GM12878 (cell line): ENCODE measurements at regions not wholly inside any gene's neighbourhood (a gene's known extent, or its start where the extent isn't known, plus 50 kb on each side); places are given as distances from the start of the nearest gene placed in this dataset.

ENCODE experiments used
- ATAC-seq: fragments of 200-7000 bp; cut with Tn5 transposase; 3 replicates; pipeline ENCODE4 v1.9.1; 2020; ENCODE audit warnings: mild to moderate bottlenecking, moderate library complexity
- BruUV-seq: library from RNA; stranded (reverse); fragments of 400-500 nt; replicated peaks from 2 replicates; lab custom pipeline; 2021; lab: Mats Ljungman, UMichigan
- CTCF ChIA-PET: fragments of 300-600 bp; sonication (Branson Sonifier 250); formaldehyde crosslinking; extraction: SDS; loops from one replicate; lab custom pipeline; 2021; ENCODE audit warnings: inconsistent platforms; lab: Yijun Ruan, JAX
- POLR2A ChIA-PET: fragments of 350-600 bp; formaldehyde crosslinking; extraction: SDS; loops from one replicate; lab custom pipeline; 2021; ENCODE audit warnings: inconsistent platforms; lab: Charles Lee
- RAD21 ChIA-PET: fragments of 300-600 bp; sonication (Branson Sonifier 250); formaldehyde crosslinking; loops from one replicate; lab custom pipeline; 2023; ENCODE audit warnings: antibody characterized with exemption; ENCODE audit not compliant: unreplicated experiment; lab: Charles Lee
- SMC1A ChIA-PET: fragments of 300-600 bp; sonication (Branson Sonifier 250); formaldehyde crosslinking; loops from one replicate; lab custom pipeline; 2023; ENCODE audit not compliant: unreplicated experiment, uncharacterized antibody; lab: Charles Lee
- DNase-seq: peaks from one replicate; pipeline ENCODE4 v3.0.0-alpha.2; 2011; ENCODE audit warnings: low read depth, low spot score
- FAIRE-seq: peaks from 3 replicates; lab custom pipeline; 2011; peaks lifted over from hg19 to GRCh38; lab: Jason Lieb, UNC
- H2AFZ ChIP-seq: 2 replicates; pipeline ENCODE4 v1.6.0; 2011; ENCODE audit warnings: low read depth, low read length, control low read depth; ENCODE audit not compliant: control insufficient read depth
- H3K27ac ChIP-seq: 2 replicates; pipeline ENCODE4 v1.5.1; 2011; ENCODE audit warnings: control low read depth; ENCODE audit not compliant: control insufficient read depth, insufficient read depth
- H3K27me3 ChIP-seq, 2 experiments: replicated peaks in 1 of 2; 2 replicates each; pipeline versions ENCODE4 v1.6.0 to v1.6.1; 2011; ENCODE audit warnings: low read length in 1 of 2; ENCODE audit not compliant: control insufficient read depth in 2 of 2, insufficient read depth in 2 of 2
- H3K36me3 ChIP-seq, 2 experiments: 2 replicates each; pipeline ENCODE4 v1.5.1; 2011; ENCODE audit warnings: low read length in 1 of 2; ENCODE audit not compliant: control insufficient read depth in 2 of 2, insufficient read depth in 2 of 2
- H3K4me1 ChIP-seq: 2 replicates; pipeline ENCODE4 v1.6.1; 2011; ENCODE audit warnings: mild to moderate bottlenecking, low read length, moderate library complexity, mixed read lengths; ENCODE audit not compliant: control insufficient read depth, insufficient read depth
- H3K4me2 ChIP-seq: 2 replicates; pipeline ENCODE4 v1.6.0; 2011; ENCODE audit warnings: control low read depth; ENCODE audit not compliant: control insufficient read depth, insufficient read depth
- H3K4me3 ChIP-seq: fragments of 200-600 bp; sonication (generic); 2 replicates; pipeline ENCODE4 v1.5.1; 2016
- H3K79me2 ChIP-seq: 2 replicates; pipeline ENCODE4 v1.6.0; 2011; ENCODE audit warnings: low read length; ENCODE audit not compliant: control insufficient read depth, insufficient read depth
- H3K9ac ChIP-seq: 2 replicates; pipeline ENCODE4 v1.8.0; 2011; ENCODE audit warnings: low read length, control low read depth, mixed read lengths; ENCODE audit not compliant: control insufficient read depth, insufficient read depth
- H3K9me3 ChIP-seq: replicated peaks from 3 replicates; pipeline ENCODE4 v1.5.1; 2011; ENCODE audit warnings: mild to moderate bottlenecking, low read length; ENCODE audit not compliant: control insufficient read depth, insufficient read depth
- H4K20me1 ChIP-seq: 2 replicates; pipeline ENCODE4 v1.6.0; 2011; ENCODE audit not compliant: control insufficient read depth, insufficient read depth
- IKZF1 ChIP-seq: fragments of 450-650 bp; conservative IDR thresholded peaks from 2 replicates; pipeline ENCODE4 v1.6.1; 2017; ENCODE audit warnings: antibody characterized with exemption, mild to moderate bottlenecking
- MAX ChIP-seq: IDR thresholded peaks from 2 replicates; pipeline ENCODE4 v1.6.1; 2012; ENCODE audit warnings: low read depth, low read length, improper control_type of control experiment
- POU2F2 ChIP-seq: IDR thresholded peaks from 3 replicates; pipeline ENCODE4 v1.6.1; 2011; ENCODE audit warnings: low read depth, mild to moderate bottlenecking, low read length, borderline replicate concordance
- SREBF2 ChIP-seq: IDR thresholded peaks from 2 replicates; pipeline ENCODE4 v1.6.1; 2012; ENCODE audit warnings: mild to moderate bottlenecking, low read length
- TAF1 ChIP-seq: IDR thresholded peaks from 2 replicates; pipeline ENCODE4 v1.6.1; 2011; ENCODE audit warnings: mild to moderate bottlenecking, low read depth, low read length, borderline replicate concordance
- ZBTB40 ChIP-seq: fragments of 450-650 bp; IDR thresholded peaks from 2 replicates; pipeline ENCODE4 v1.6.1; 2016; ENCODE audit warnings: mild to moderate bottlenecking, moderate library complexity, borderline replicate concordance
- WGBS: methylation state at CpG from one replicate; pipeline ENCODE4 v1.1.6; 2016; ENCODE audit warnings: low lambda C conversion rate; ENCODE audit not compliant: insufficient replicate concordance, insufficient coverage; ENCODE audit errors: missing lambda C conversion rate; 5-methylcytosine and 5-hydroxymethylcytosine counted together
- in situ Hi-C: fragments of 300-500 bp; cut with MboI; formaldehyde crosslinking; loops from 9 replicates; pipeline ENCODE4 v1.14.3; 2018; ENCODE audit warnings: mixed read lengths
- intact Hi-C: fragments of 100-400 bp; cut with micrococcal nuclease; formaldehyde crosslinking; loops from one replicate; pipeline ENCODE4 v1.14.2; 2022; ENCODE audit not compliant: unreplicated experiment
- TF ChIP-seq, protein P1 (sequence below): fragments of 150-350 bp; IDR thresholded peaks from 2 replicates; pipeline ENCODE4 v1.6.1; 2016; ENCODE audit warnings: low read depth, low read length

DNA sequence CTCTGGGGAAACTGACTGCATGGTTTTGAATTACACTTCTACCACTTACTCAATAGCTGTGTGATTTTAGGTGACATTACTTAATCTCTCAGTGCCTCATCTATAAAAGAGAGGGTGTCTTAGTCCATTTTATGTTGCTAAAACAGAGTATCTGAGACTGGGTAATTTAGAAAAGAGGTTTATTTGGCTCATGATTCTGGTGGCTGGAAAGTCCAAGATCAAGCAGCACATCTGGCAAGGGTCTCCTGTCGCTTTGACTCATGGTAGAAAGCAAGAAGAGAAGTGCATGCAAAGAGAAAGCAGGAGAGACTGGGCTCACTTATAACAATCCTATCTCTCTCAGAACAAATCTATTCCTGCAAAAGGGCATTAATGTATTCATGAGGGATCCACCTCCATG, 132.4 kb upstream of the IRX5 start:
- ATAC-seq: no peak
- Histone ChIP-seq H3K9me3 (no peaks in the 10 kb centered on the region; the same call in 2 of the 3 replicates), H3K9ac (no peak overlapping the region), H3K27me3 (no peaks in the 10 kb centered on the region), H3K4me3 (no peak overlapping the region), H3K36me3 (no peaks in the 10 kb centered on the region), H3K27ac (no peak overlapping the region), H2AFZ (no peak overlapping the region), H3K4me1 (no peaks in the 10 kb centered on the region), H4K20me1 (no peaks in the 10 kb centered on the region), H3K79me2 (no peaks in the 10 kb centered on the region), H3K4me2 (no peak overlapping the region)
- DNase-seq: no peak
- FAIRE-seq: no peak
- intact Hi-C loops: no loop called here
- TF ChIP-seq ZBTB40 (no peak), SREBF2 (no peak), MAX (no peak), POU2F2 (no peak), TAF1 (no peak), IKZF1 (no peak)
- TF ChIP-seq, protein P1, sequence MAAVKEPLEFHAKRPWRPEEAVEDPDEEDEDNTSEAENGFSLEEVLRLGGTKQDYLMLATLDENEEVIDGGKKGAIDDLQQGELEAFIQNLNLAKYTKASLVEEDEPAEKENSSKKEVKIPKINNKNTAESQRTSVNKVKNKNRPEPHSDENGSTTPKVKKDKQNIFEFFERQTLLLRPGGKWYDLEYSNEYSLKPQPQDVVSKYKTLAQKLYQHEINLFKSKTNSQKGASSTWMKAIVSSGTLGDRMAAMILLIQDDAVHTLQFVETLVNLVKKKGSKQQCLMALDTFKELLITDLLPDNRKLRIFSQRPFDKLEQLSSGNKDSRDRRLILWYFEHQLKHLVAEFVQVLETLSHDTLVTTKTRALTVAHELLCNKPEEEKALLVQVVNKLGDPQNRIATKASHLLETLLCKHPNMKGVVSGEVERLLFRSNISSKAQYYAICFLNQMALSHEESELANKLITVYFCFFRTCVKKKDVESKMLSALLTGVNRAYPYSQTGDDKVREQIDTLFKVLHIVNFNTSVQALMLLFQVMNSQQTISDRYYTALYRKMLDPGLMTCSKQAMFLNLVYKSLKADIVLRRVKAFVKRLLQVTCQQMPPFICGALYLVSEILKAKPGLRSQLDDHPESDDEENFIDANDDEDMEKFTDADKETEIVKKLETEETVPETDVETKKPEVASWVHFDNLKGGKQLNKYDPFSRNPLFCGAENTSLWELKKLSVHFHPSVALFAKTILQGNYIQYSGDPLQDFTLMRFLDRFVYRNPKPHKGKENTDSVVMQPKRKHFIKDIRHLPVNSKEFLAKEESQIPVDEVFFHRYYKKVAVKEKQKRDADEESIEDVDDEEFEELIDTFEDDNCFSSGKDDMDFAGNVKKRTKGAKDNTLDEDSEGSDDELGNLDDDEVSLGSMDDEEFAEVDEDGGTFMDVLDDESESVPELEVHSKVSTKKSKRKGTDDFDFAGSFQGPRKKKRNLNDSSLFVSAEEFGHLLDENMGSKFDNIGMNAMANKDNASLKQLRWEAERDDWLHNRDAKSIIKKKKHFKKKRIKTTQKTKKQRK: no peak
- RAD21 ChIA-PET: no interaction called here
- CTCF ChIA-PET: no interaction called here
- whole genome bisulfite sequencing: 0% methylated on average over 1 of the region's 1 CpG
- in situ Hi-C loops: no loop called here
- POLR2A ChIA-PET: no interaction called here
- SMC1A ChIA-PET: no interaction called here
- no TSS peak for BruUV-seq
